ENCODE measurements at regions not wholly inside any gene's neighbourhood (a gene's known extent, or its start where the extent isn't known, plus 50 kb on each side); places are given as distances from the start of the nearest gene placed in this dataset.

DNA sequence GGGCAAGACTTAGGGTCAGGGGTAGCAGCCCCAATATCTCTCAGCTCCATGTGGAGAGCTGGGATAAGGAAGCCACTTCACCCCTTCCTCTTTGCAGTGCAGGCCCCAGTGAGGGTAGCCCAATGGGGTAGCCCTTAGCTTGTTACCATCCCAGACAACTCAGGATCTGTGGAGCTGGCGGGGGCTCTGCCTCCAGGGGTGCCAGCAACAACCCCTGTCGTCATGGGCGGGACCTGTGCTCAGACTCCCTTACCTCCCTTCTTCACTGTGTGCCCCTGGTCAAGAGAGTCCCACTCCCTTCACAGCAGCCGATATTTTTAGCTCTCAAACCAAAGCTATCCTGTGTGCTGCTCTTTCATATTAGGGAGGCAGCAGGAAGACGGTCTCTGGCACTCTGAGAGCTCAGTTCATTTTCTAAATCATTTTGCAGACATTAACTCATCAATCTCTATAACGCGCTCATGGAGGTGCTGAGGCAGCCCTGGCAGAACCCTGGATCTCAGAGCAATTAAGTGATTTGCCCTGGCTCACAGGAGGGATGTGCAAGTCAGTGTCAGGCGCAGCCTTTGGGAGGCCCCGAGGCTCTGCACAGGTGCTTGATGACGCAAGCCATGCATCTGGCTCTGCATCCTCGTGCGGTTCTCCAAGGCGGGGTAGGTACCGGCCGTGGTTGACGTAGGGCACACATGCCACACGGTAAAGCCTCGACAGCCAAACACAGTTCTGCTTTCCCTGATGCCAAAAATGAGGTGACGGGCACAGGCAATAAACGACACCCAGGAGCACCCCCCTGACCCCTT is 357.6 kb downstream of the SHANK2 start:
- TF ChIP-seq EP300 (IDR thresholded peaks at IDR 0.05) (no peak), POLR2A (IDR thresholded peaks at IDR 0.05) (no peak)
- TF ChIP-seq, protein P1, sequence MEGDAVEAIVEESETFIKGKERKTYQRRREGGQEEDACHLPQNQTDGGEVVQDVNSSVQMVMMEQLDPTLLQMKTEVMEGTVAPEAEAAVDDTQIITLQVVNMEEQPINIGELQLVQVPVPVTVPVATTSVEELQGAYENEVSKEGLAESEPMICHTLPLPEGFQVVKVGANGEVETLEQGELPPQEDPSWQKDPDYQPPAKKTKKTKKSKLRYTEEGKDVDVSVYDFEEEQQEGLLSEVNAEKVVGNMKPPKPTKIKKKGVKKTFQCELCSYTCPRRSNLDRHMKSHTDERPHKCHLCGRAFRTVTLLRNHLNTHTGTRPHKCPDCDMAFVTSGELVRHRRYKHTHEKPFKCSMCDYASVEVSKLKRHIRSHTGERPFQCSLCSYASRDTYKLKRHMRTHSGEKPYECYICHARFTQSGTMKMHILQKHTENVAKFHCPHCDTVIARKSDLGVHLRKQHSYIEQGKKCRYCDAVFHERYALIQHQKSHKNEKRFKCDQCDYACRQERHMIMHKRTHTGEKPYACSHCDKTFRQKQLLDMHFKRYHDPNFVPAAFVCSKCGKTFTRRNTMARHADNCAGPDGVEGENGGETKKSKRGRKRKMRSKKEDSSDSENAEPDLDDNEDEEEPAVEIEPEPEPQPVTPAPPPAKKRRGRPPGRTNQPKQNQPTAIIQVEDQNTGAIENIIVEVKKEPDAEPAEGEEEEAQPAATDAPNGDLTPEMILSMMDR (IDR thresholded peaks at IDR 0.05) = no peak

Data from ovary (tissue), 3 donors.